D721Med (cell line): ENCODE measurements at regions not wholly inside any gene's neighbourhood (a gene's known extent, or its start where the extent isn't known, plus 50 kb on each side); places are given as distances from the start of the nearest gene placed in this dataset.

ENCODE experiments used
- DNase-seq: peaks from one replicate; pipeline ENCODE4 v3.0.0; 2011; ENCODE audit warnings: low spot score; ENCODE audit not compliant: insufficient read length
- FAIRE-seq: peaks from 2 replicates; lab custom pipeline; 2011; peaks lifted over from hg19 to GRCh38; lab: Jason Lieb, UNC
- TF ChIP-seq, protein P1 (sequence below): IDR thresholded peaks from 2 replicates; pipeline ENCODE4 v1.5.1; 2012; ENCODE audit warnings: mild to moderate bottlenecking, control low read depth; ENCODE audit not compliant: insufficient read depth; ENCODE audit errors: missing control alignments

GRCh38 chr4:128527946-128528576 lies 240.4 kb upstream of the PGRMC2 start:
- TF ChIP-seq, protein P1, sequence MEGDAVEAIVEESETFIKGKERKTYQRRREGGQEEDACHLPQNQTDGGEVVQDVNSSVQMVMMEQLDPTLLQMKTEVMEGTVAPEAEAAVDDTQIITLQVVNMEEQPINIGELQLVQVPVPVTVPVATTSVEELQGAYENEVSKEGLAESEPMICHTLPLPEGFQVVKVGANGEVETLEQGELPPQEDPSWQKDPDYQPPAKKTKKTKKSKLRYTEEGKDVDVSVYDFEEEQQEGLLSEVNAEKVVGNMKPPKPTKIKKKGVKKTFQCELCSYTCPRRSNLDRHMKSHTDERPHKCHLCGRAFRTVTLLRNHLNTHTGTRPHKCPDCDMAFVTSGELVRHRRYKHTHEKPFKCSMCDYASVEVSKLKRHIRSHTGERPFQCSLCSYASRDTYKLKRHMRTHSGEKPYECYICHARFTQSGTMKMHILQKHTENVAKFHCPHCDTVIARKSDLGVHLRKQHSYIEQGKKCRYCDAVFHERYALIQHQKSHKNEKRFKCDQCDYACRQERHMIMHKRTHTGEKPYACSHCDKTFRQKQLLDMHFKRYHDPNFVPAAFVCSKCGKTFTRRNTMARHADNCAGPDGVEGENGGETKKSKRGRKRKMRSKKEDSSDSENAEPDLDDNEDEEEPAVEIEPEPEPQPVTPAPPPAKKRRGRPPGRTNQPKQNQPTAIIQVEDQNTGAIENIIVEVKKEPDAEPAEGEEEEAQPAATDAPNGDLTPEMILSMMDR: no peak
- DNase-seq (no peak), FAIRE-seq (no peak)

- no peak for DNase-seq
- FAIRE-seq: no peak
- TF ChIP-seq, protein P1: no peak
Observed at GRCh38 chr4:128527351-128527750, 239.7 kb upstream of the PGRMC2 start.

GRCh38 chr4:128525992-128526630 lies 238.5 kb upstream of the PGRMC2 start:
- FAIRE-seq (no peak), DNase-seq (no peak)
- TF ChIP-seq, protein P1: no peak

- TF ChIP-seq, protein P1: no peak
- DNase-seq (no peak), FAIRE-seq (no peak)
Observed at GRCh38 chr4:128525387-128525786, 237.8 kb upstream of the PGRMC2 start.

DNA sequence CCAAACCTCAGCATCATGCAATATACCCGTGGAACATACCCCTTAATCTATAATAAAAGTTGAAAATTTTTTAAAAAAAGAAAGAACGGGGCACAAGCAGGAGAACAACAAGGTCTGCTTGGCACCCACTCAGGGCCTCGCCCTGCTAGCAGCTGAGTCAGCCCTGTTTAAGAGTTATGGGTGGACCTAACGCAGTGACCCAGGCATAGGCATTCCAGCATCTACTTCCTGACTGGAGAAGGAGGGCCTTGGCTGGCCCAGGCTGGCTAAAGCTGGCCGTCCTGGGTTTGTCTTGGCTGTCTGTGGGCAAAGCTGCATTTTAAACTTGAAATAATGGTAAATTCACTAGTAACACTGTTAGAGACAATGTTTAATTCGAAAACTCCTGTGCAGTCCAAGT lies 236.7 kb upstream of the PGRMC2 start:
- DNase-seq (no peak), FAIRE-seq (no peak)
- TF ChIP-seq, protein P1: no peak

- TF ChIP-seq, protein P1: no peak
- FAIRE-seq (no peak), DNase-seq (no peak)
Observed at GRCh38 chr4:128521648-128522111, 234.1 kb upstream of the PGRMC2 start.

DNA sequence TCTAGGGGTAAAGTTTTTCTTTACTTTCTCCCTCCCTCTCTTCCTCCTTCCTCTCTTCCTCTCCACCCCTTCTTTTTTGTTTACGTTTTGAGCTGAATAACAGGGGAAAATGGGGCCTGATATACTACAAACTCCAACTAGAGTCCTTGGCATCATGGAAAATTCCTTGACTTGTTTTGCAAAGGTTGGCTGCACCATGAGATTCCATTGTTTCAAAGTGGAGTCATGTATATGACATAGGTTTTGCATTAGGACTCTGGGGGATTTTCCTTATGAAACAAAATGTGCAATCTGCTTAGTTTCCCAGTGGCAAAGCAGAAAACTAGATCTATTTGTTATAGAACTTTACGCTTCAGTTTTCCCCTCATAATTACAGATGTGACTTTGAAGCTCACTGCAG lies 233.5 kb upstream of the PGRMC2 start:
- TF ChIP-seq, protein P1: no peak

More for the DNA sequence above, 233.5 kb upstream of the PGRMC2 start:
- FAIRE-seq: no peak
- DNase-seq: no peak
